Lower lobe of right lung (tissue), 2 donors: ENCODE measurements at regions not wholly inside any gene's neighbourhood (a gene's known extent, or its start where the extent isn't known, plus 50 kb on each side); places are given as distances from the start of the nearest gene placed in this dataset.

Source experiments
- ATAC-seq, 2 donors: fragments of 200-7000 bp; cut with Tn5 transposase; one replicate each; pipeline ENCODE4 v1.9.1; 2020 to 2022; ENCODE audit warnings: mild to moderate bottlenecking in 2 of 2, moderate library complexity in 2 of 2
- DNase-seq: peaks from one replicate; pipeline ENCODE4 v3.0.0-alpha.2; 2020
- H3K27ac ChIP-seq: fragments of 200-600 bp; one replicate; pipeline ENCODE4 v1.8.0; 2022
- H3K27me3 ChIP-seq: fragments of 200-600 bp; one replicate; pipeline ENCODE4 v1.8.0; 2022; ENCODE audit warnings: low read depth
- H3K36me3 ChIP-seq: fragments of 200-600 bp; one replicate; pipeline ENCODE4 v1.8.0; 2022; ENCODE audit warnings: mild to moderate bottlenecking
- H3K4me1 ChIP-seq: fragments of 200-600 bp; one replicate; pipeline ENCODE4 v1.8.0; 2022
- H3K4me3 ChIP-seq: fragments of 200-600 bp; one replicate; pipeline ENCODE4 v1.8.0; 2022; ENCODE audit warnings: mild to moderate bottlenecking
- H3K9me3 ChIP-seq: fragments of 200-600 bp; one replicate; pipeline ENCODE4 v1.8.0; 2022
- intact Hi-C: fragments of 100-400 bp; cut with DNase I; formaldehyde crosslinking; loops from one replicate; pipeline ENCODE4 v1.11.0; 2022
- TF ChIP-seq, protein P1 (sequence below): fragments of 200-600 bp; IDR thresholded peaks from one replicate; pipeline ENCODE4 v1.8.0; 2022; ENCODE audit warnings: antibody characterized with exemption, mild to moderate bottlenecking
- donor health status: DM: no; HTN: yes; CAD: no; lungs with severe emphysema.

GRCh38 chr6:147789430-147789947, 281.0 kb downstream of the SAMD5 start:
- TF ChIP-seq, protein P1, sequence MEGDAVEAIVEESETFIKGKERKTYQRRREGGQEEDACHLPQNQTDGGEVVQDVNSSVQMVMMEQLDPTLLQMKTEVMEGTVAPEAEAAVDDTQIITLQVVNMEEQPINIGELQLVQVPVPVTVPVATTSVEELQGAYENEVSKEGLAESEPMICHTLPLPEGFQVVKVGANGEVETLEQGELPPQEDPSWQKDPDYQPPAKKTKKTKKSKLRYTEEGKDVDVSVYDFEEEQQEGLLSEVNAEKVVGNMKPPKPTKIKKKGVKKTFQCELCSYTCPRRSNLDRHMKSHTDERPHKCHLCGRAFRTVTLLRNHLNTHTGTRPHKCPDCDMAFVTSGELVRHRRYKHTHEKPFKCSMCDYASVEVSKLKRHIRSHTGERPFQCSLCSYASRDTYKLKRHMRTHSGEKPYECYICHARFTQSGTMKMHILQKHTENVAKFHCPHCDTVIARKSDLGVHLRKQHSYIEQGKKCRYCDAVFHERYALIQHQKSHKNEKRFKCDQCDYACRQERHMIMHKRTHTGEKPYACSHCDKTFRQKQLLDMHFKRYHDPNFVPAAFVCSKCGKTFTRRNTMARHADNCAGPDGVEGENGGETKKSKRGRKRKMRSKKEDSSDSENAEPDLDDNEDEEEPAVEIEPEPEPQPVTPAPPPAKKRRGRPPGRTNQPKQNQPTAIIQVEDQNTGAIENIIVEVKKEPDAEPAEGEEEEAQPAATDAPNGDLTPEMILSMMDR, result no peak
- no peak overlapping the region for H3K4me3 ChIP-seq
- no peak overlapping the region for H3K27ac ChIP-seq
- no peaks in the 10 kb centered on the region for H3K27me3 ChIP-seq
- DNase-seq (no peak), ATAC-seq (no peak)
- no peaks in the 10 kb centered on the region for H3K4me1 ChIP-seq
- no peaks in the 10 kb centered on the region for H3K9me3 ChIP-seq
- H3K36me3 ChIP-seq, result no peaks in the 10 kb centered on the region
- intact Hi-C loops, result no loop called here

- TF ChIP-seq, protein P1, result no peak
- Histone ChIP-seq H3K27me3 (no peaks in the 10 kb centered on the region), H3K4me3 (no peak overlapping the region), H3K36me3 (no peaks in the 10 kb centered on the region), H3K27ac (no peak overlapping the region), H3K4me1 (no peaks in the 10 kb centered on the region), H3K9me3 (no peaks in the 10 kb centered on the region)
- no peak for DNase-seq
- intact Hi-C loops, result no loop called here
- no peak for ATAC-seq
Observed at GRCh38 chr6:147793871-147794643, 285.6 kb downstream of the SAMD5 start.

DNA sequence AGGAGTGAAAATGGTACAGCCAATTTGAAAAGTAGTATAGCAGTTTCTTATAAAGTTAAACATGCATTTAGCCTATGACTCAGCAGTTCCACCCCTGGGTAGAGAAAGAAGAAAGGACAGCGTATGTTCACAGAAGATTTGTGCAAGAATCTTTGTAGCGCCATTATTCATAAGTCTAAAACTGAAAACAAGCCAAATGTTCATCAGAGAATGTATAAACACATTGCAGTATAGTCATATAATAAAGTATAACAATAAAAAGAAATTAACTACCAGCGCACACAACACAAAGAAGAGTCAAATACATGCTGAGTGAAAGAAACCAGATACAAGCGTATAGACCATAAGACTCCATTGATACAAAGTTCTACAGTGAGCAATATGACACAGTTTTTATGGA, 294.0 kb downstream of the SAMD5 start:
- intact Hi-C loops, result no loop called here
- Histone ChIP-seq H3K4me1 (no peaks in the 10 kb centered on the region), H3K27ac (no peak overlapping the region), H3K27me3 (no peaks in the 10 kb centered on the region), H3K36me3 (no peaks in the 10 kb centered on the region), H3K9me3 (peaks cover 6% of the 10 kb centered on the region), H3K4me3 (no peak overlapping the region)
- TF ChIP-seq, protein P1, result no peak
- DNase-seq (no peak), ATAC-seq (no peak)

GRCh38 chr6:147805155-147805554, 296.7 kb downstream of the SAMD5 start:
- peaks cover 6% of the 10 kb centered on the region for H3K9me3 ChIP-seq
- H3K4me3 ChIP-seq, result no peak overlapping the region
- TF ChIP-seq, protein P1, result no peak
- no peak overlapping the region for H3K27ac ChIP-seq
- no peaks in the 10 kb centered on the region for H3K4me1 ChIP-seq
- DNase-seq (no peak), ATAC-seq (no peak)
- H3K36me3 ChIP-seq, result no peaks in the 10 kb centered on the region
- intact Hi-C loops, result no loop called here
- H3K27me3 ChIP-seq, result no peaks in the 10 kb centered on the region

- intact Hi-C loops, result no loop called here
- no peak overlapping the region for H3K27ac ChIP-seq
- no peaks in the 10 kb centered on the region for H3K27me3 ChIP-seq
- H3K4me3 ChIP-seq, result no peak overlapping the region
- DNase-seq (no peak), ATAC-seq (no peak)
- H3K9me3 ChIP-seq, result peaks cover 6% of the 10 kb centered on the region
- no peaks in the 10 kb centered on the region for H3K36me3 ChIP-seq
- no peaks in the 10 kb centered on the region for H3K4me1 ChIP-seq
- TF ChIP-seq, protein P1, result no peak
Observed at GRCh38 chr6:147806697-147807096, 298.2 kb downstream of the SAMD5 start.
